ENCODE measurements at regions not wholly inside any gene's neighbourhood (a gene's known extent, or its start where the extent isn't known, plus 50 kb on each side); places are given as distances from the start of the nearest gene placed in this dataset.

DNA sequence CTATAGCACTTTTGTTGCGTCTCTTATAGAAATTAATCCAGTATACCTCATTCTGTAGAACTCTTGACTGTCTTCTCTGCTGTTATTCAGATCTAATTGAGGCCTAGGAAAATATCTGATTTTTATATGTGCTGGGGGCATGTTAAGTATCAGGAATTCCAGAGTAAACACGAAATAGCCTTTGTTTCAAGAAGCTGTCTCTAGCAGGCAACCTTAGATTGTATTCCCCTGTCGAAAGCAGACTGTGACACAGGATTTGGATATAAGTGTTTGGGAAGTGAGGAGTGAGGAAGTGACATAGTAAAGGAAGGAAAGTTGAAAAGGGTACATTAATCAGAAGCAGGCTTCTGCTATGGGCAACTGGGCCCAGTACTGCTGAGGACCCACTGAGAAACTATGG, 72.1 kb upstream of the RASA1 start:
- H3K4me3 Mint-ChIP-seq: no peak overlapping the region
- DNase-seq (ENCODE audit: low spot score) (no peak), ATAC-seq (no peak)
- H3K9me2 ChIP-seq (ENCODE audit: insufficient read depth): no peaks in the 10 kb centered on the region
- H3K4me1 Mint-ChIP-seq: no peaks in the 10 kb centered on the region
- H3K27me3 Mint-ChIP-seq (ENCODE audit: insufficient read depth, low read depth, poor library complexity): no peaks in the 10 kb centered on the region
- H3K4me1 ChIP-seq (ENCODE audit: insufficient read depth): no peaks in the 10 kb centered on the region
- no peak overlapping the region for H3K27ac Mint-ChIP-seq
- H3K36me3 ChIP-seq (ENCODE audit: insufficient read depth): no peaks in the 10 kb centered on the region
- TF ChIP-seq, protein P1, sequence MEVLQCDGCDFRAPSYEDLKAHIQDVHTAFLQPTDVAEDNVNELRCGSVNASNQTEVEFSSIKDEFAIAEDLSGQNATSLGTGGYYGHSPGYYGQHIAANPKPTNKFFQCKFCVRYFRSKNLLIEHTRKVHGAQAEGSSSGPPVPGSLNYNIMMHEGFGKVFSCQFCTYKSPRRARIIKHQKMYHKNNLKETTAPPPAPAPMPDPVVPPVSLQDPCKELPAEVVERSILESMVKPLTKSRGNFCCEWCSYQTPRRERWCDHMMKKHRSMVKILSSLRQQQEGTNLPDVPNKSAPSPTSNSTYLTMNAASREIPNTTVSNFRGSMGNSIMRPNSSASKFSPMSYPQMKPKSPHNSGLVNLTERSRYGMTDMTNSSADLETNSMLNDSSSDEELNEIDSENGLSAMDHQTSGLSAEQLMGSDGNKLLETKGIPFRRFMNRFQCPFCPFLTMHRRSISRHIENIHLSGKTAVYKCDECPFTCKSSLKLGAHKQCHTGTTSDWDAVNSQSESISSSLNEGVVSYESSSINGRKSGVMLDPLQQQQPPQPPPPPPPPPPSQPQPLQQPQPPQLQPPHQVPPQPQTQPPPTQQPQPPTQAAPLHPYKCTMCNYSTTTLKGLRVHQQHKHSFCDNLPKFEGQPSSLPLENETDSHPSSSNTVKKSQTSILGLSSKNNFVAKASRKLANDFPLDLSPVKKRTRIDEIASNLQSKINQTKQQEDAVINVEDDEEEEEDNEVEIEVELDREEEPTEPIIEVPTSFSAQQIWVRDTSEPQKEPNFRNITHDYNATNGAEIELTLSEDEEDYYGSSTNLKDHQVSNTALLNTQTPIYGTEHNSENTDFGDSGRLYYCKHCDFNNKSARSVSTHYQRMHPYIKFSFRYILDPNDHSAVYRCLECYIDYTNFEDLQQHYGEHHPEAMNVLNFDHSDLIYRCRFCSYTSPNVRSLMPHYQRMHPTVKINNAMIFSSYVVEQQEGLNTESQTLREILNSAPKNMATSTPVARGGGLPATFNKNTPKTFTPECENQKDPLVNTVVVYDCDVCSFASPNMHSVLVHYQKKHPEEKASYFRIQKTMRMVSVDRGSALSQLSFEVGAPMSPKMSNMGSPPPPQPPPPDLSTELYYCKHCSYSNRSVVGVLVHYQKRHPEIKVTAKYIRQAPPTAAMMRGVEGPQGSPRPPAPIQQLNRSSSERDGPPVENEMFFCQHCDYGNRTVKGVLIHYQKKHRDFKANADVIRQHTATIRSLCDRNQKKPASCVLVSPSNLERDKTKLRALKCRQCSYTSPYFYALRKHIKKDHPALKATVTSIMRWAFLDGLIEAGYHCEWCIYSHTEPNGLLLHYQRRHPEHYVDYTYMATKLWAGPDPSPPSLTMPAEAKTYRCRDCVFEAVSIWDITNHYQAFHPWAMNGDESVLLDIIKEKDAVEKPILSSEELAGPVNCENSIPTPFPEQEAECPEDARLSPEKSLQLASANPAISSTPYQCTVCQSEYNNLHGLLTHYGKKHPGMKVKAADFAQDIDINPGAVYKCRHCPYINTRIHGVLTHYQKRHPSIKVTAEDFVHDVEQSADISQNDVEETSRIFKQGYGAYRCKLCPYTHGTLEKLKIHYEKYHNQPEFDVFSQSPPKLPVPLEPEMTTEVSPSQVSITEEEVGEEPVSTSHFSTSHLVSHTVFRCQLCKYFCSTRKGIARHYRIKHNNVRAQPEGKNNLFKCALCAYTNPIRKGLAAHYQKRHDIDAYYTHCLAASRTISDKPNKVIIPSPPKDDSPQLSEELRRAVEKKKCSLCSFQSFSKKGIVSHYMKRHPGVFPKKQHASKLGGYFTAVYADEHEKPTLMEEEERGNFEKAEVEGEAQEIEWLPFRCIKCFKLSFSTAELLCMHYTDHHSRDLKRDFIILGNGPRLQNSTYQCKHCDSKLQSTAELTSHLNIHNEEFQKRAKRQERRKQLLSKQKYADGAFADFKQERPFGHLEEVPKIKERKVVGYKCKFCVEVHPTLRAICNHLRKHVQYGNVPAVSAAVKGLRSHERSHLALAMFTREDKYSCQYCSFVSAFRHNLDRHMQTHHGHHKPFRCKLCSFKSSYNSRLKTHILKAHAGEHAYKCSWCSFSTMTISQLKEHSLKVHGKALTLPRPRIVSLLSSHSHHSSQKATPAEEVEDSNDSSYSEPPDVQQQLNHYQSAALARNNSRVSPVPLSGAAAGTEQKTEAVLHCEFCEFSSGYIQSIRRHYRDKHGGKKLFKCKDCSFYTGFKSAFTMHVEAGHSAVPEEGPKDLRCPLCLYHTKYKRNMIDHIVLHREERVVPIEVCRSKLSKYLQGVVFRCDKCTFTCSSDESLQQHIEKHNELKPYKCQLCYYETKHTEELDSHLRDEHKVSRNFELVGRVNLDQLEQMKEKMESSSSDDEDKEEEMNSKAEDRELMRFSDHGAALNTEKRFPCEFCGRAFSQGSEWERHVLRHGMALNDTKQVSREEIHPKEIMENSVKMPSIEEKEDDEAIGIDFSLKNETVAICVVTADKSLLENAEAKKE (CRISPR knock-in tag; IDR thresholded peaks at IDR 0.05): no peak
- TF ChIP-seq EZH2phosphoT487 (IDR thresholded peaks at IDR 0.05; ENCODE audit: unreplicated experiment) (no peak), STAT1 (IDR thresholded peaks at IDR 0.05; ENCODE audit: unreplicated experiment) (no peak), NANOG (IDR thresholded peaks at IDR 0.05; ENCODE audit: borderline replicate concordance) (no peak), ZNF114 (CRISPR knock-in tag; IDR thresholded peaks at IDR 0.05) (no peak), EZH2 (IDR thresholded peaks at IDR 0.05; ENCODE audit: low read depth, unreplicated experiment) (no peak), JUNB (IDR thresholded peaks at IDR 0.05; ENCODE audit: unreplicated experiment) (no peak), POLR2AphosphoS5 (IDR thresholded peaks at IDR 0.05; ENCODE audit: low read depth) (no peak), CREB1 (CRISPR knock-in tag; IDR thresholded peaks at IDR 0.05; ENCODE audit: low read depth) (no peak), ZNF331 (CRISPR knock-in tag; IDR thresholded peaks at IDR 0.05; ENCODE audit: low read depth) (no peak)
- TF ChIP-seq, protein P2, sequence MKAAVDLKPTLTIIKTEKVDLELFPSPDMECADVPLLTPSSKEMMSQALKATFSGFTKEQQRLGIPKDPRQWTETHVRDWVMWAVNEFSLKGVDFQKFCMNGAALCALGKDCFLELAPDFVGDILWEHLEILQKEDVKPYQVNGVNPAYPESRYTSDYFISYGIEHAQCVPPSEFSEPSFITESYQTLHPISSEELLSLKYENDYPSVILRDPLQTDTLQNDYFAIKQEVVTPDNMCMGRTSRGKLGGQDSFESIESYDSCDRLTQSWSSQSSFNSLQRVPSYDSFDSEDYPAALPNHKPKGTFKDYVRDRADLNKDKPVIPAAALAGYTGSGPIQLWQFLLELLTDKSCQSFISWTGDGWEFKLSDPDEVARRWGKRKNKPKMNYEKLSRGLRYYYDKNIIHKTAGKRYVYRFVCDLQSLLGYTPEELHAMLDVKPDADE (IDR thresholded peaks at IDR 0.05): no peak
- TF ChIP-seq, protein P3, sequence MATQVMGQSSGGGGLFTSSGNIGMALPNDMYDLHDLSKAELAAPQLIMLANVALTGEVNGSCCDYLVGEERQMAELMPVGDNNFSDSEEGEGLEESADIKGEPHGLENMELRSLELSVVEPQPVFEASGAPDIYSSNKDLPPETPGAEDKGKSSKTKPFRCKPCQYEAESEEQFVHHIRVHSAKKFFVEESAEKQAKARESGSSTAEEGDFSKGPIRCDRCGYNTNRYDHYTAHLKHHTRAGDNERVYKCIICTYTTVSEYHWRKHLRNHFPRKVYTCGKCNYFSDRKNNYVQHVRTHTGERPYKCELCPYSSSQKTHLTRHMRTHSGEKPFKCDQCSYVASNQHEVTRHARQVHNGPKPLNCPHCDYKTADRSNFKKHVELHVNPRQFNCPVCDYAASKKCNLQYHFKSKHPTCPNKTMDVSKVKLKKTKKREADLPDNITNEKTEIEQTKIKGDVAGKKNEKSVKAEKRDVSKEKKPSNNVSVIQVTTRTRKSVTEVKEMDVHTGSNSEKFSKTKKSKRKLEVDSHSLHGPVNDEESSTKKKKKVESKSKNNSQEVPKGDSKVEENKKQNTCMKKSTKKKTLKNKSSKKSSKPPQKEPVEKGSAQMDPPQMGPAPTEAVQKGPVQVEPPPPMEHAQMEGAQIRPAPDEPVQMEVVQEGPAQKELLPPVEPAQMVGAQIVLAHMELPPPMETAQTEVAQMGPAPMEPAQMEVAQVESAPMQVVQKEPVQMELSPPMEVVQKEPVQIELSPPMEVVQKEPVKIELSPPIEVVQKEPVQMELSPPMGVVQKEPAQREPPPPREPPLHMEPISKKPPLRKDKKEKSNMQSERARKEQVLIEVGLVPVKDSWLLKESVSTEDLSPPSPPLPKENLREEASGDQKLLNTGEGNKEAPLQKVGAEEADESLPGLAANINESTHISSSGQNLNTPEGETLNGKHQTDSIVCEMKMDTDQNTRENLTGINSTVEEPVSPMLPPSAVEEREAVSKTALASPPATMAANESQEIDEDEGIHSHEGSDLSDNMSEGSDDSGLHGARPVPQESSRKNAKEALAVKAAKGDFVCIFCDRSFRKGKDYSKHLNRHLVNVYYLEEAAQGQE (IDR thresholded peaks at IDR 0.05; ENCODE audit: unreplicated experiment): no peak
- H3K36me3 Mint-ChIP-seq (ENCODE audit: low read depth): no peaks in the 10 kb centered on the region
- no peaks in the 10 kb centered on the region for H3F3A ChIP-seq (replicated peaks; ENCODE audit: low read depth)
- H3K79me2 ChIP-seq (replicated peaks; ENCODE audit: insufficient read depth): no peaks in the 10 kb centered on the region
- H2AFZ ChIP-seq: no peak overlapping the region
- H3K27me3 ChIP-seq (ENCODE audit: insufficient read depth): no peaks in the 10 kb centered on the region
- H3K4me2 ChIP-seq: no peak overlapping the region
- no peak overlapping the region for H3K27ac ChIP-seq (ENCODE audit: low read depth)
- H3K9me3 Mint-ChIP-seq: no peaks in the 10 kb centered on the region
- no peak overlapping the region for H3K4me3 ChIP-seq
- H4K20me1 ChIP-seq (replicated peaks; ENCODE audit: insufficient read depth): no peaks in the 10 kb centered on the region

All from GM23338 (cell line).